ENCODE measurements at regions not wholly inside any gene's neighbourhood (a gene's known extent, or its start where the extent isn't known, plus 50 kb on each side); places are given as distances from the start of the nearest gene placed in this dataset.

DNA sequence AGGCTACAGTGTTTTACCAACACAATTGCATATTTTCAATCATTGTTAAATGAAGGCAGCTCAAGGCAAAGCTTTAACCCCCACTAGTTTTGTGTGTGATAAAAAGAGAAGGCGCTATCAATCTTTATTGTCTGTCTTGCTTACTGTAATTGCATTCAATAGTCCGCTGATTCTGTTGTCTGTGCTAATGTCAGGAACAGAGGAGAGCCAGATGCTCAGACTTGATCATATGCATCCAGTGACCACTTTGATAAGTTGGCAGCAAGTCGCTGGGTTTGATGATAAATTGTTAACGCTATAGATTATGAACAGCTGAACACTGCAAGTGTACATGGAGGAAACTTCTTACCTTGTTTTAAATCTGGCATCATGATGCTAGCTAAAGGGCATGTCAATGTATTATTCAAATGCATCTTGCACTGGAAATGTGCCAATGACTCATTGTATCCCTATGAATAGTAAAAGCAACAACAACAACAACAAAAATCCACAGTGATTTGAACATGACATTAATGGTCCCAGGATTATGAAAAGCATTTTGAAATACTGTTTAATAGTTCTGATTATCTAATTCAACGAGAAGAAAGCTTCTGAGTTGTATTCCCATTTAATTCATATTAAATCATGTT, 423.5 kb upstream of the FANCL start:
- DNase-seq (ENCODE audit: low read depth): no peak

GRCh38 chr2:58660046-58660445, 418.9 kb upstream of the FANCL start:
- DNase-seq (ENCODE audit: low read depth): no peak

DNA sequence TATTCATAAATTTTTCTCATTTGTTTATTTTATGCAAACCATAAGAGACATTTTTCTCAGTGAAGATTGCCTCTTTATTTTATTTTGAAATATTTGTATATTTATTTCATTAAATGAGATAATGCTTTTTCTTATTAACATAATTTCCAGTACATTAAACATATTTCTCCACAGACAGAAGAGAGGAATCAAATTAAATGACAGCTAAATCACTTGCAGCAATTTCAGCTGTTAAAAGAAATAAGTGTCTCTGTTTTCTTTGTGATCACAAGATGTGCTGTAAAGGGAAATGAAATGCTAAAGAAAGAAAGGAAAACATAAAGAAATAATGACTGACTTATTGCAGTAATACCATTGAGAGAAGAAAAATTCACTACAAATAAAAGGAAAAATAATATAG, 414.0 kb upstream of the FANCL start:
- DNase-seq (ENCODE audit: low read depth): no peak

- DNase-seq (ENCODE audit: low read depth): no peak
Measured at GRCh38 chr2:58651930-58652329, 410.8 kb upstream of the FANCL start.

- DNase-seq (ENCODE audit: low read depth): no peak
Measured at GRCh38 chr2:58650781-58651180, 409.7 kb upstream of the FANCL start.

DNA sequence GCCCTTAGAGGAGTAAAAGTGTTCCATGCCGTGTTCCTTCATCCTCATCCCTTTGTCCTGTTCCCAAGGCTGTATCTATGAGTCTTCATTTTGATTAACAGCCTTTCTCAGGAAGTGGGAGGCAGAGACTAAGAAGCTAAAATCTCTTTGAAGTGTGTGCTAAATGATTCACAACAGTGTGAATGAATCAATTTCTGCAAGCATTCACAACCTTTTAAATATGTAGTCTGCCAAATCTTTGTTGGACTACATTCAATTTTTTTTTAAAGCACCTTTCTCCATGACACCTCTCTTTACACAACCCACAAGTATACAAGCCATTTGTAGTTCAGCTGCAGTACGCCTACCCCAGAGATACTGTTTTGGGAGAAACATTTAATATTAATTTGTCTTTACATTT, 408.6 kb upstream of the FANCL start:
- DNase-seq (ENCODE audit: low read depth): no peak

GRCh38 chr2:58645017-58645416, 403.9 kb upstream of the FANCL start:
- no peak for DNase-seq (ENCODE audit: low read depth)

GRCh38 chr2:58644451-58644850, 403.3 kb upstream of the FANCL start:
- DNase-seq (ENCODE audit: low read depth): no peak

- no peak for DNase-seq (ENCODE audit: low read depth)
Measured at GRCh38 chr2:58641001-58641400, 399.9 kb upstream of the FANCL start.

DNA sequence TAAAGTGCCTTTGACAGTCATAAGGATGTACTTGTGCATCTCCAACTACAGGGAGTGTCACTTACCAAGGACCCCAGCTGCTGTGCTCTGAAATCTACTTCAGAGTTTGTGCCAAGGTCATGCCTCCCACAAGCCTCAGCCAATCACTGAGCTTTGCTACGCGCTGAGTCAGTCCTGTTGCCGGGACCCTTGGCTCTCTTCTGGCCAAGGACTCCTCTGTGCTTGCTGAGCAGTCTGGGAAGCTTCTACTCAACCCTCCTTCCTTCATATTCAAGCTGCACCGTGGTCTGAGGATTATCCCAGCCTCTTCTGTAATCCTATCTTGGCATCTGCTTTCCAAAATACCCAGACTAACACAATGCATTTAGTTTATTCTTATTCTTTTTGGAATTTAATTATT, 398.9 kb upstream of the FANCL start:
- DNase-seq (ENCODE audit: low read depth): no peak

DNA sequence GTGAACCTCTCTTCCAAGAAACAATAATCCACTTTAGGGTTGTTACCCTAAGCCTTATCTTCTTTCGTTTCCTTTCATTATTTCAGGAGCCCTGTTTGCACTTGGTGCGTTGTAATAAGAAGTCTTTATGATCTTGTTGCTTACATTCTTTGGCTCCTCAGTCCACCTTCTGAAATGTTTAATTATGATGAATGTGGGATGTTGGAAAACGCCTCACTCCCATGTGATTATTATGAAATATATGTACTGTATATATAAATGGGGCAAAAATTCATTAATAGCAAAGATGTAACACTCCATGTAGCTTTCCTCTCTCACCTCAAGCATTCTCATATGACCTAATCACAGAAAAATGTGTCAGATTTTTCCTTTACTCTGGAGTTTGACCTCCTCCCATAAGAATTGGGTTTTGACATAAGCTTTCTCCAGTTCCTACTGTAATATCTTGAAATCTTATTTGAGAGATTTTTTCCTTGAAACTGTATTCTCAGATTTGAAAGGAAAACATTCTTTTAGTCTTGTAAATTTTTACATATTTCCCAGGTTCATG, 397.2 kb upstream of the FANCL start:
- no peak for DNase-seq (ENCODE audit: low read depth)

DNA sequence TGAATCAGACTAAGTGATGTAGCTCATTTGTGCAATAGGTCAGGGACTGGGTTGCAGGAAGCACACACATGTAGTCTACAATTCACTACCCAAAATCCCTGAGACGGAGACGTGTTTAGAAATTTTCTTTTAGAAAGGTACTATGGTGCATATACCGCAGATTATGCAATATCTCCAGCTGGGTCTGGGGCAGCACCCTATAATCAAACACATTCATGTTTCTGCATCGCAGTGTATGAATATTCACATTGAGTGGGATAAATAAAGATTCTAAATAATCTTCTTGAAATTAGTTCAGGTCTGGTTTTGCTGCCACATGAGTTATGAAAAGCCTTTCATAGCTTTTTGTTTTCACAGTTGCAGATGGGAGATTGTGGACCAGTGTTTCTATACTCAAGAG, 395.7 kb upstream of the FANCL start:
- DNase-seq (ENCODE audit: low read depth): no peak

GRCh38 chr2:58635801-58636375, 394.8 kb upstream of the FANCL start:
- DNase-seq (ENCODE audit: low read depth): no peak

DNA sequence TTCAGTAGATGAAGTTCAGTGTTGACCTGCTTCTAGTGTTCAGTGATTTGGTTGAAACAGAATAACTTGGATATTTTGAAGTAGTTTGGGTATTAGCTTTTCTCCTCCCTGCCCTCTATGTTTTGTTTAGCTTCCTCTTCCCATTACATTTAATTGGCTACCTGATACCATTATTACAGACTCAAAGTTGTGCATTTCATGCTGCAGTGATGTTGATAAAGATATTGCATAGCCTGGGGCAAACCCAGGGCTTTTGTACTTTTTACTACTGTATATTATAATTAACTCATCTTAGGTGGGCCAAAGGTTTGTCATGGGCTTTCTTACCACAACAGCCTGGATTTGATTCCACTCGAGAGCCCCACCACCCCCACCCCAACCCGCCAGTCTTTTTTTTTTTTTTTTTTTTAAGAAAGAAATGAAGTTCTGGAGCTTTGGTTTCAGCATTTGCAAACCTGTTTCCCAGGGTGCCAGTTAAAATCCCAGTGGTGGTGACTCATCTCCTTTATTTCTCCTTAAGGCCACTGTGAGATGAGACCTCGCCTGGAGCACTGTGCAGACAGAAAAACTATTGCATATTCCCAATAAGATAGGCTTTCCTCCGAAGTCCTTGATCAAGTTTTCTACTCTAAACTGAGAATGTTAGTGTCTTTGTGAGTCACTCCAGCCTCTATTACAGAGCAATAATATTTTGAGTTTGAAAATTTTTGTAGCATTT, 393.7 kb upstream of the FANCL start:
- DNase-seq (ENCODE audit: low read depth): no peak

DNA sequence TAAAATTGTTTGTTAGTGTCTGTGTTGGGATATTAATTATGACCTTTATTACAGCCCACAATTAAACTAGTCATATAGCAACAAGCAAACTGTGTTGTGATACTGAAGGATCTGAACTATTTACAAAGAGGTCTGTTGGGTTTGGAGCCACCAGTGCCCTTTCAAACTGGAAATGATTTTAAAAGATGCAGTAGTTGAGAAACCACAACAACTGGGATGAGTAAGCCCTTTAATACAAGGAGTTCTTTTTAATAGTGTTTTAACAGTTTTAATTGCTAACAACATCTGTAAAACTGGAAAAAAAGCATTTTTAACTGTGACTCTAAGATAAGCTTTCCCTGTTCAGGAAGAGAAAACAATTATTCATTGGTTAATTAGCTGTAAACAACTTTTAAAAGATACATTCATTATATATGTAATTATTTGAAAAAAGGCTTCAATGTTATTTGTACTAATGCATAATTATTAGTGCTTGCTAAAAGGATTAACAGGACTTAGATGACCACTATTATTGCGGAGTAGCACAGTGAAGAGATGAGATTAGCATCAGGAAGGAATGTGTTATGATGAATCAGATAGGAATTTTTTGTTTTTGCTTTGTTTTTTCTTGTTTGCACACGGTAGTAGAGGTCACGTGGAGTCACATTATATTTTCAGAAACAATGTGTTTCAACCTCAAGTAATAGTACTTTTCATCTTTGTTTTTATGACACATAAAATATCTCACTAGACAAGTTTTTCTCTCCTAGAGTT, 392.7 kb upstream of the FANCL start:
- DNase-seq (ENCODE audit: low read depth): no peak

GRCh38 chr2:58631986-58632385, 390.9 kb upstream of the FANCL start:
- DNase-seq (ENCODE audit: low read depth): no peak

DNA sequence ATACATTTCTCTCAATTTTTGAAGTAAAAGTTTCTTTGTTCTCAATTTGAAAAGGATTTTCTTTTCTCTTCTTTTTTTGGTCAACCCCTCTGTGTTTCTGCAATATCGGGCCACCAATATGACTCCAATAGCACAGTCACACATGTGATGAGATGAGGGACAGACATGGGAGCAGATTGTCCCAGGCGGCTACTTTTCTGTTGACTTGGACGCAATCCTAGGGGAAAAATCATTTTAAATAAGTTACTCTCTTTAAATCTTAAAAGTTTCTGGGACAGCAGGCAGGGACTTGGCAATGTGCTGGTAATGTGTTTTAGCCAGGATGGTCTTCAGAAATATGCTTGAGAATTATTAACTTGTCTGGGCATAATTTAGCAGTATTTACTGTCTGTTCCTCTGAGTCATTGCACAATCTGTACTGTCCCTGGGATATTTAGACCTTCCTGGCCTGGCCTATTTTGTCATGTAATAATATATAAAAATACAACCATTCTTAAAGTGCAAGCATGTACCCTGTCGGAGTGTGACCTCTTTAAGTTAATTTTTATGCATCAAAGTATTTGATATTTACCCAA, 388.5 kb upstream of the FANCL start:
- no peak for DNase-seq (ENCODE audit: low read depth)

GRCh38 chr2:58620896-58621295, 379.8 kb upstream of the FANCL start:
- no peak for DNase-seq (ENCODE audit: low read depth)

- DNase-seq (ENCODE audit: low read depth): no peak
Measured at GRCh38 chr2:58620093-58620492, 379.0 kb upstream of the FANCL start.

- DNase-seq (ENCODE audit: low read depth): no peak
Measured at GRCh38 chr2:58616961-58617360, 375.8 kb upstream of the FANCL start.

DNA sequence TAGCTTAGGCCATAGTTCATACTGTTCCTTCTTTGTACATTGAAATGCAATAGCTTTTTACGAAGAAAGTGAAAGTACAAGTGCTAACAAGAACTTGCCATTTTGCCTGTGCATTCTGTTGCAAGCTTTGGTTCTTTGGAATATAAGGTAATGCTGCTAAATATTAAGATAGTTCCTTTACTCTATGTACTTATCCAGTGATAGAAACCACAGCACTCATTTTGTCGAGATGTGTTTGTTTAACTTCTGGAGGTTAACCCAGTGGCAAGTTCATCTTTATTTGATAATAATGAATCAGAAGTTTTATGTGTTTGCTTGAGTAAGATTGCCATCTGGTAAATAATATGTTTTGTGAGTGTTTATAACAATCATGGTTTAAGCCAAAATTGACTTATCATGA, 373.1 kb upstream of the FANCL start:
- no peak for DNase-seq (ENCODE audit: low read depth)

DNA sequence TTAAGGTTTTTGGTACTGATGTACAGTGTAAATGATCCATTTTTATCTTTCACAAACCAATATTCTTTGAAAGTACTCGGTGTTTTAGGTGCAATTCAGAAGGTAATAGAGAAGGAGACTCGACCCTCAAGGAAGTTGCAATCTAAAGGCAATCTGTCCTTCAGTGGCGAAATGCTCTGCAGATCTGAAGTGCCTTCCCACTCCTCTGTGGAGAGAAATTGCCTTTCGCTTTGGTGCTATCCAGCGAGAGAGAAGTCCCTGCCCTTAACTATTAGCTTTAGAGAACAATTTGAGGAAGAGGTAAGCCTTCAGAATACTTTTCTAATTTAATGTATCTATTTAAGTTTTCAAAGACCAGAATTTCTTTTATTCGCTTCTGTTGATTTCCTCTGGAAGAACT, 371.8 kb upstream of the FANCL start:
- DNase-seq (ENCODE audit: low read depth): no peak

Data from activated T-cell treated with anti-CD3 and anti-CD28 coated beads for 24 hours (primary cell).